Sigmoid colon (tissue), 6 donors: ENCODE measurements at regions not wholly inside any gene's neighbourhood (a gene's known extent, or its start where the extent isn't known, plus 50 kb on each side); places are given as distances from the start of the nearest gene placed in this dataset.

Source experiments
- DNase-seq: peaks from one replicate; pipeline ENCODE4 v3.0.0-alpha.2; 2019
- H3K27ac ChIP-seq, 4 donors: fragments of 200-600 bp; sonication (generic); one replicate each; pipeline ENCODE4 v1.5.1; 2016 to 2019; ENCODE audit warnings: mild to moderate bottlenecking in 1 of 4
- H3K27me3 ChIP-seq, 3 donors: fragments of 200-600 bp; sonication (generic); one replicate each; pipeline ENCODE4 v1.5.1; 2019; ENCODE audit warnings: mild to moderate bottlenecking in 1 of 3
- H3K36me3 ChIP-seq, 4 donors: fragments of 200-600 bp; sonication (generic); one replicate each; pipeline ENCODE4 v1.5.1; 2016 to 2019
- H3K4me1 ChIP-seq, 4 donors: fragments of 200-600 bp; sonication (generic); one replicate each; pipeline ENCODE4 v1.5.1; 2017 to 2019
- H3K4me3 ChIP-seq, 4 donors: fragments of 200-600 bp; sonication (generic); one replicate each; pipeline ENCODE4 v1.5.1; 2017 to 2019; ENCODE audit warnings: mild to moderate bottlenecking in 2 of 4, moderate library complexity in 1 of 4
- H3K9me3 ChIP-seq, 4 donors: fragments of 200-600 bp in 3 of 4; sonication (generic) in 3 of 4; one replicate each; pipeline versions ENCODE4 v1.5.1 to v1.6.1; 2013 to 2019
- EP300 ChIP-seq, 4 donors: sonication (generic); formaldehyde crosslinking; IDR thresholded peaks; one replicate each; pipeline ENCODE4 v1.6.1; 2017; ENCODE audit warnings: antibody characterized with exemption in 4 of 4
- POLR2A ChIP-seq, 2 donors: fragments of 450-650 bp; IDR thresholded peaks; one replicate each; pipeline ENCODE4 v1.6.1; 2016; ENCODE audit warnings: antibody characterized with exemption in 2 of 2, mild to moderate bottlenecking in 2 of 2, moderate library complexity in 2 of 2
- POLR2AphosphoS5 ChIP-seq, 4 donors: sonication (generic); formaldehyde crosslinking; IDR thresholded peaks; one replicate each; pipeline ENCODE4 v1.6.1; 2017; ENCODE audit warnings: antibody characterized with exemption in 4 of 4
- WGBS, 2 donors: extraction: QIAGEN DNeasy Blood & Tissue Kit; methylation state at CpG; one replicate each; pipeline ENCODE4 v1.1.7; 2013; 5-methylcytosine and 5-hydroxymethylcytosine counted together
- intact Hi-C: fragments of 100-400 bp; cut with DNase I; formaldehyde crosslinking; loops from one replicate; pipeline ENCODE4 v1.15.1; 2023
- TF ChIP-seq, protein P1 (sequence below), 4 experiments: fragments of 450-650 bp in 3 of 4; fragments of 200-600 bp in 1 of 4; IDR thresholded peaks; one replicate each; pipeline ENCODE4 v1.5.1; 2016 to 2019; ENCODE audit warnings: antibody characterized with exemption in 4 of 4, mild to moderate bottlenecking in 3 of 4, moderate library complexity in 2 of 4
- donor health status: healthy with polysubstance abuse.
- donor health status: healthy.

DNA sequence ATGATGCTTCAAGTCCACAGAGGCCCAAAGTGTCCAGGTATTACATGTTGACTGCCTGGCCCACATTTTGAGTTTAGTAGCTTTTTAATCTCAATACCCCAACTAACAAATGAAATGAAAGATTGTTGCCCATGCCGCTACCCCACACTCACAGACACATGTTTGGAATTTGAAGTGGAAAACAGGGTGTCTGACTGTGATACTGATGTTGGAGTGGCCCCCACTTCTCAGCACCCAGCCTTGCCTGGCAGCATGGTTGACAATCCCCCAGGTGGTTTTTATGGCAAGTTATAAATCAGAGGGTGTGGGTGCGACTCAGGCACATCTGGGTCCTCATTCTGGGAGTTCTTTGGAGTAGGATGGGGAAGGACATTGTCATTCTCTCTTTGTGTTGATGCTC is 314.7 kb upstream of the ZNF32 start:
- WGBS, 2 donors: 63 to 84% methylated on average over 2 of the region's 2 CpGs
- no peak overlapping the region for H3K4me3 ChIP-seq
- peak overlapping the region in 1 of 4 donors; percentile 36 for H3K27ac ChIP-seq
- TF ChIP-seq POLR2A (IDR thresholded peaks at IDR 0.05): no peak
- TF ChIP-seq POLR2AphosphoS5 (IDR thresholded peaks at IDR 0.05): no peak
- no peak for TF ChIP-seq EP300 (IDR thresholded peaks at IDR 0.05)
- TF ChIP-seq, protein P1, sequence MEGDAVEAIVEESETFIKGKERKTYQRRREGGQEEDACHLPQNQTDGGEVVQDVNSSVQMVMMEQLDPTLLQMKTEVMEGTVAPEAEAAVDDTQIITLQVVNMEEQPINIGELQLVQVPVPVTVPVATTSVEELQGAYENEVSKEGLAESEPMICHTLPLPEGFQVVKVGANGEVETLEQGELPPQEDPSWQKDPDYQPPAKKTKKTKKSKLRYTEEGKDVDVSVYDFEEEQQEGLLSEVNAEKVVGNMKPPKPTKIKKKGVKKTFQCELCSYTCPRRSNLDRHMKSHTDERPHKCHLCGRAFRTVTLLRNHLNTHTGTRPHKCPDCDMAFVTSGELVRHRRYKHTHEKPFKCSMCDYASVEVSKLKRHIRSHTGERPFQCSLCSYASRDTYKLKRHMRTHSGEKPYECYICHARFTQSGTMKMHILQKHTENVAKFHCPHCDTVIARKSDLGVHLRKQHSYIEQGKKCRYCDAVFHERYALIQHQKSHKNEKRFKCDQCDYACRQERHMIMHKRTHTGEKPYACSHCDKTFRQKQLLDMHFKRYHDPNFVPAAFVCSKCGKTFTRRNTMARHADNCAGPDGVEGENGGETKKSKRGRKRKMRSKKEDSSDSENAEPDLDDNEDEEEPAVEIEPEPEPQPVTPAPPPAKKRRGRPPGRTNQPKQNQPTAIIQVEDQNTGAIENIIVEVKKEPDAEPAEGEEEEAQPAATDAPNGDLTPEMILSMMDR (IDR thresholded peaks at IDR 0.05): no peak
- H3K4me1 ChIP-seq: peaks cover 0 to 38% (median 28%) of the 10 kb centered on the region in 4 donors
- DNase-seq: no peak
- no peaks in the 10 kb centered on the region for H3K27me3 ChIP-seq
- H3K9me3 ChIP-seq: no peaks in the 10 kb centered on the region
- no peaks in the 10 kb centered on the region for H3K36me3 ChIP-seq
- intact Hi-C loops: no loop called here

DNA sequence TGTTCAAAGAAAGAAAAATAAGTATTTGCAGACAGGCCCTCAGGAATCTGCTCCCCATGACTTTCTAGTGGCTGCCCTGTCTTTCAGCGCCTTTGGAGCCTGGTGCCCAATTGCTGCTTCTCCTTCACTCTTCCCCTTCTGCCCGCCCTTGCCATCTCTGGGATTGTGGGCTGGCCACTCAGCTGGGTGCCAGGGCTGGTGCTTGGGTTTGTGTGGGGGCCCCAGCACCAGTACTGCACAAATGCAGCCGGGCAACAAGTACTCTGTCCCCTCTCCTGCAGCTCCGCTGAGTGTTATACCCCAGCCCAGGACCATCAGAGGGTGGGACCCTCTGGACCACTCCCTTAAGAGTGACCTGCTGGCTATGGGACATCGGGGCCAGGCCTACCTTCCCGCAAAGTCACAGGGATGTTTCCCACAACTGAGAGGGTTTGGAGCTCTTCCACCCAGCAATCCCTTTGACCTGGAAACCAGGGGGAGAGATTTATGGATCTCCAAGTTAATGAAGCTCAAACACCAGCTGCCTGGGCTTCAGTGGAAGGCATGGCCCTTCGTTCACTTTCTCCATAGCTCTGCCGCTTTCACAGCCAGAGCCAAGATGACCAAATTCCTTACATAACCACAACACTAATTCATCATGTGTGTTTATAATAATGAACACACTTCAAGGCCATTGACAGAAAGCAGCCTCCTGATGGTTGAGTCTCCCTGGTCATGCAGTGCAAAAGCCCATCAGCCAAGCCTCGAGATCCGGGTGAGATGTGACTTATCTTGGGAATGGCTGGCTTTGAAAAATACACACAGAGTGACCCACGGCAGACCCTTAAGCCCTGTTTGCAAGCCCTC is 313.9 kb upstream of the ZNF32 start:
- H3K4me3 ChIP-seq: no peak overlapping the region
- DNase-seq: no peak
- peaks cover 0 to 38% (median 28%) of the 10 kb centered on the region in 4 donors for H3K4me1 ChIP-seq
- TF ChIP-seq EP300 (IDR thresholded peaks at IDR 0.05): no peak
- no peak for TF ChIP-seq POLR2A (IDR thresholded peaks at IDR 0.05)
- TF ChIP-seq, protein P1 (IDR thresholded peaks at IDR 0.05): no peak
- peak in 3 of 4 donors; percentile 61 to 88 (median 79) for TF ChIP-seq POLR2AphosphoS5 (IDR thresholded peaks at IDR 0.05)
- peak overlapping the region in 3 of 4 donors; percentile 25 to 44 (median 30) for H3K27ac ChIP-seq
- no peaks in the 10 kb centered on the region for H3K36me3 ChIP-seq
- no peaks in the 10 kb centered on the region for H3K9me3 ChIP-seq
- no peaks in the 10 kb centered on the region for H3K27me3 ChIP-seq
- intact Hi-C loops: no loop called here
- WGBS, 2 donors: 69 to 73% methylated on average over 11 of the region's 11 CpGs

DNA sequence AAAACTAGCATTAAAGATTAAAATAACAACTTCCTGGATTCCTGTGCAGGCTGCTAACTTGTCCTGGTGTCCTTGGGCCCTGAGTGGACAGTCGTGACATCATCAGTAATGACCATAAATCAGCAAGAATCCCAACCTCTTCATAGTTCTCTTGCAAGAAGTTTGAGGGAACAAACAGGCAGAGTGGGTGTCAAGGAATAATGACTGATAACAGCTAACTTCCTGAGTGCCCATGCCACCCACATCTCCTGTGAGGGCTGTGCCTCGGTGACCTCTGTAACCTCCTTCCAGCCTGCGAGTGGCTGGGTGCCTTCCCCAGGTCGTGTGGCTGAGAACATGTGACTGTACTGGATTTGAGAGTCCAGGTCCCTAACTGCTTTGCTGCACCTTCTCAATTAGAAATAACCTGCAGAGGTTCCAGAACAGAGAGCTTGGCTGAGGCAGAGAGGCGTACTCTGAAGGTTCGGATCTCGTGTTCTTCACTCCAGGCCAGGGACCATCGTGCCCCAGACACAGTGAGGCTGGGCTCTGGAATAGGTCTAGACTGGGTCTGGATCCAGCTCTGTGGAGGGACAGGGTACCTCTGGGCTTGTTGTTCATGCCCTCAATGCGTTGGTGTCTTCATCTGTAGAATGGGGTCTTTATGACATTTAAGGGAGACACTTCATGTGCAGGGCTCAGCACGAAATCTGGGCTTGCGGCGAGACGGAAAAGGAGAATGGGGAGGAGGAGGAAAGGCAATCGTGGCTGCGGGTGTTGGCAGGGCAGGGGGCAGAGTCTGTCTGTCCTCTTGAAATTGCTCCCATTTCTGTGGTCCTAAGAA is 313.1 kb upstream of the ZNF32 start:
- Histone ChIP-seq H3K4me3 (no peak overlapping the region), H3K27ac (peak overlapping the region in 2 of 4 donors; percentile 19 to 30), H3K9me3 (no peaks in the 10 kb centered on the region), H3K36me3 (no peaks in the 10 kb centered on the region), H3K4me1 (peaks cover 0 to 38% (median 28%) of the 10 kb centered on the region in 4 donors), H3K27me3 (no peaks in the 10 kb centered on the region)
- TF ChIP-seq POLR2A (IDR thresholded peaks at IDR 0.05) (no peak), EP300 (IDR thresholded peaks at IDR 0.05) (no peak), POLR2AphosphoS5 (IDR thresholded peaks at IDR 0.05) (no peak)
- TF ChIP-seq, protein P1 (IDR thresholded peaks at IDR 0.05): no peak
- DNase-seq: no peak
- WGBS, 2 donors: 78 to 85% methylated on average over 15 of the region's 15 CpGs
- intact Hi-C loops: no loop called here

DNA sequence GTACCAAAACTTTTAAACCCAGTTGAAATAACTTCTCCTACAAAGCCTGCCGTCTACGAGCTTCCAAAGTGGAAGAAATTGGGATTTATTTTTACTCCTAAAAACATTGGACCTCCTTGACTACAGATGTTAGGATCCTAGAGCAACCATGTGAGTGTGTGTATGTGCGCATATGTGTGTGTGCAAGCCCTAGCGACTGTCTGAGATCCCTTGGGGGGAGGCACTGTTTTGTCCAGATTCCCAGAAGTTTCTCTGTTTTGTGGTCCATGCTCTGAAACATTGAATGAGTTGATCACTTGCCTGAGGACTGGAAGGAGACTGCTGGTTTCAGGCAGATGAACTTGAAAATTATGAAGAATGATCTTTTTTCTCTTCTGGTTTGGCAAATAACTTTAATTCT is 312.3 kb upstream of the ZNF32 start:
- no peak for TF ChIP-seq EP300 (IDR thresholded peaks at IDR 0.05)
- TF ChIP-seq, protein P1 (IDR thresholded peaks at IDR 0.05): no peak
- no peak for TF ChIP-seq POLR2A (IDR thresholded peaks at IDR 0.05)
- no peak for TF ChIP-seq POLR2AphosphoS5 (IDR thresholded peaks at IDR 0.05)

More for the DNA sequence above, 312.3 kb upstream of the ZNF32 start:
- no peak for DNase-seq
- 74 to 85% methylated on average over 4 of the region's 4 CpGs for WGBS, 2 donors
- Histone ChIP-seq H3K9me3 (no peaks in the 10 kb centered on the region), H3K4me1 (peaks cover 0 to 32% (median 22%) of the 10 kb centered on the region in 4 donors), H3K4me3 (no peak overlapping the region), H3K27me3 (no peaks in the 10 kb centered on the region), H3K27ac (no peak overlapping the region), H3K36me3 (no peaks in the 10 kb centered on the region)
- intact Hi-C loops: no loop called here
